M059J (cell line): ENCODE measurements at regions not wholly inside any gene's neighbourhood (a gene's known extent, or its start where the extent isn't known, plus 50 kb on each side); places are given as distances from the start of the nearest gene placed in this dataset.

ENCODE experiments used
- DNase-seq: peaks from one replicate; pipeline ENCODE4 v3.0.0-alpha.2; 2012; ENCODE audit warnings: low read depth

DNA sequence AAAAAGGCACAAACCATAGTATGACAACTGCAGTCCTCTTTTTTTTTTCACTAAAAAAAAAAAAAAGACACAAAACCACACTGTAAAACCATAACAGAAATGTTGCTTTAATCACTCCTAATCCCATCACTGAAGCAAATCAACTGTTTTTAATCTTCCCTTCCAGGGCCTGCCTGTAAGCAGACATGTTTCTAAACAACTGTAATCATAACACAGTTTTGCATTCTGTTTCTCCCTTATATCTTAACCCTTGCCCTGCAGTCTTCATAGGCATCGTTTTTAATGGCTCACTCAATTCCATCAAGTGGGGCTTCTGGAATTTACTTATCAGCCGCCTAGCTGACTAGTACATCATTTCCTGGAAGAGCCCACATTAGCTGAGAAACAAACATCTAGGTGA is 111.0 kb upstream of the SLC25A48 start:
- no peak for DNase-seq

DNA sequence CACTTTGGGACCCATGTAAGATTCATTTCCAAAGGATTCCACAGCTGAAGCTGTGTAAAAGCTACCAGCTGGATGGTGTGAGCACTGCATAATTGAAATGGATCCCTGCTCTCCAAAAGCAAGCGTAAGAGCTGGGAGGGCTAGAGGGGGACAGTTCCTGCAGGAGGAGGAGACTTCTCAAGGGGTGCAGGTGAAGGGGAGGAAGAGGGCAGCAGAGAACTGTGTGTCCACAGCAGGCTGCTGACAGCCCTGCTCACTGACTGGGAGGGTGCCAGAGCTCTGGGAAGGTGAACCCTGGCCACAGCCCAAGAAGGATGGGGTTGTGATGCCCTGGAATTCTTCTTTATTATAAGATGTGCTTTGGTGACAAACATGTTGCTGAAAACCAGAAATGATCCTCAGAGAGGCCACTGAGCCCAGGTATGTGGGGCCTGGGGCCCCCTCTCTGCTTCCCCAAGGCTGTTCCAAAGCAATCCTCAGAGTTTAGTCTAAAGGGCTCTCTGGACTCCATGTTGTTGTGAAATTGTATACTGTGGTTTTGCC is 112.8 kb upstream of the SLC25A48 start:
- DNase-seq: no peak

DNA sequence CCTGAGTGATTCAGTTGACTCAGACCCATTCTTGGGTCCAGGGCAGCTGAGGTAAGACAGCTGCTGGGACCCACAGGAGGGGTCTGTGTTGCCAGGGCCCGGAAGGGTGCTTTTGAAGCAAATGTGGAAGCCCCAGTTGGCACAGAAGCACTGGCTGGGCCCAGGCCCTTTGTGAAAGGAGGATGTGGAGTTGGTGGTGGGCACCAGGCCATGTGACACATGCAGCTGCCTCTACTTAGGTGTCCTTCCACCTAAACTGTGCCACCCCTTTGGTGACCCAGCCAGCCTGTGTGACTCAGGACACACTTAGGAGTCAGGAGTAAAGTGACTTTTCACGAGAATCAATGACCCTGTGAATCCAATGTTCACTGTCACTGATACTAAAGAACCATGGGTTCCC is 114.3 kb upstream of the SLC25A48 start:
- no peak for DNase-seq

DNA sequence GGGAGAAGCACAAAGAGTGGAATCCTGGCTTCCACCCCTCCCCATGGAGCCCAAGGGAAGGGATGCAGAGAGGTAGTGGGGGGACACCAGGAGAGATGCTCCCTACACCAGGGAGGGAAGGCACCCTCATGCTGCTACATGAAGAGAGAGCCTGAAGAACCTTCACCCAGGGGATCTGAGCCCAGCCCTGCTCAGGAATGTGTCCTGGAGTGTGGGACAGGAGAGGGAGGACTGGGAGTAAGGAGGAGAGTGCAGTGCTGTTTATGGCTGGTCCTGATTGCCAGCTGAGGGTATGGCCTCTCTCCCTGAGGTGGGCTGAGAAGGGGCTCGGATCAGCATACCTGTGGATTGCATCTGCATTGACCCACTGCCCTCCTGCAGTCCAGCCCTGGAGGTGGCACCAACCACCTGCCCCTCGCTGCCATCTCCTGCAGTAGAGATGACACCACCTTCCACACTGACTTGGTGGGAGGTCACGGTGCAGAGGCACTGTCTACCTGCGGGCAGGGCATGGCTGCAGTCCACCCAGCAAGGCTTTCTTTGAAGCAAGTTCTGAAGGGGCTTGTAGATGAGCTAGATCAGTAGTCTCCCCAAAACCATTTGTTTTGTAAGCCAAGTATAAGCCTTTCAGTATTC is 114.9 kb upstream of the SLC25A48 start:
- no peak for DNase-seq

DNA sequence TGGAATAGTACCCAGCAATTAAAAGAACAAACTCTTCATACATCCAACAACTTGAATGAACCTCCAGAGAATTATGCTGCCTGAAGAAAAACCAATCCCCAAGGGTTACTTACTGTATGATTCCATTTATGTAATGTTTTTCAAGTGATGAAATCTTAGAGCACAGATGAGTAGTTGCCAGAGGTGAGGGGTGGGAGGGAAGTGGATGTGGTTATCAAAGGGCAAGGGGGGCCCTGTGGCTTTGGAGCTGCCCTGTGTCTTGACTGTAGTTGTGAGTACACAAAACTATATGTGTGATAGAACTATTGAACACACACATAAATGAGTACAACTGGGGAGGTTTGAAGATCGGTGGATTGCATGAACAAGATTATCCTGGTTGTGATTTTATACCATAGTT is 115.8 kb upstream of the SLC25A48 start:
- no peak for DNase-seq

DNA sequence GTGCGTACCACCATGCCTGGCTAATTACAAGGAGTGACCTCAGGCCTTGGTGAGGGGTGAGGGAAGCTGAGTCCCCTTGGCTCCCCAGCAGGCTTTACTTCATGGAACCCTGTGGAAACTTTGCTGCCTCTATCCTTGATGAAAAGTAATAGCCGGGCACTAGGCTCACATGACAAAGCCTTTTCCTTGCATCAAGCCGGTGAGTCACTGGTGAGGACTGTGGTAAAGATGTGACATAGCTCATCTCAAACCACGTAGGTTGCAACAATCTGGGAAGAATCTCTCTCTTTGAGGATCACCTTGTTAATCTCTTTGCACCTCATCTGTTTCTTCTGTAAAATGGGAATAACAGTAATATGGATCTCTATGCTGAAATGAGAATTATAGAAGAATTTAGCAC is 116.3 kb upstream of the SLC25A48 start:
- DNase-seq: peak; percentile 65

DNA sequence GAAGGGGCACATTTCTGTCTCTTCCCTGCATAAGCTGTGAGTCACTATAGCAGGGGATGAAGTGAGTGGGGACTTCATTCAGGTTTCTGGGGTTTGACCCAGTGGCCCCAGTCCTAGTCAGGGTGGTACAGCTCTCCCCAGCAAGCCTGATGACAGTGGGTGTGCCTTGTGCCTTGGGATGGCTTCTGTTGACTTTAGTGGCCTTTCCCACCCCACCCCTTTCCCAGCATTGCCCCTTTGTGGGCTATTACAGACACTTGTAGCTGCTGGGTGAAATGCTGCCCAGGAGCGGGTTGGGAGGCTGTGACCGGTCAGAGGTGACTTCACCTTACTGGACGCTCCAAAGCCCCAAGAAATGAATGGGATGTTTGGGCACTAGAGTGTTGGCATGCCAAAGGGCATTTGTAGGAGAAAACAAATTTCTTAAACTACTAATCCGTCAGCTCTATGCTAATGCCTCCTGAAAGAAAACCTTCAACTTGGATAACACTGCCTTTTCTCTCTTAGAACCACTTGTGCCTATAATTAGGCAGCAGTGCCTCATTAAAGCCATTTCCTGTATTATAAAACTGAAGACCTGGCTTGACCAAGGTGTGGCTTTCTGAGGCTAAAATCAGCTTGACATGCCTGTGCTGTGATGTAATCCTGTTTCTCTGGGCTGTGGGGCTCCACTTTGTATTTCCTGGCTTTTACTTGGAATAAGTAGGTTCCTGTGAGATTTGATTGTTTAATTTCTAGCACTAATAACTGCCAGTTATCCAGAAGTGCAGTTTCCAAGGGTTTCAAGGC is 119.0 kb upstream of the SLC25A48 start:
- DNase-seq: peak; percentile 36

DNA sequence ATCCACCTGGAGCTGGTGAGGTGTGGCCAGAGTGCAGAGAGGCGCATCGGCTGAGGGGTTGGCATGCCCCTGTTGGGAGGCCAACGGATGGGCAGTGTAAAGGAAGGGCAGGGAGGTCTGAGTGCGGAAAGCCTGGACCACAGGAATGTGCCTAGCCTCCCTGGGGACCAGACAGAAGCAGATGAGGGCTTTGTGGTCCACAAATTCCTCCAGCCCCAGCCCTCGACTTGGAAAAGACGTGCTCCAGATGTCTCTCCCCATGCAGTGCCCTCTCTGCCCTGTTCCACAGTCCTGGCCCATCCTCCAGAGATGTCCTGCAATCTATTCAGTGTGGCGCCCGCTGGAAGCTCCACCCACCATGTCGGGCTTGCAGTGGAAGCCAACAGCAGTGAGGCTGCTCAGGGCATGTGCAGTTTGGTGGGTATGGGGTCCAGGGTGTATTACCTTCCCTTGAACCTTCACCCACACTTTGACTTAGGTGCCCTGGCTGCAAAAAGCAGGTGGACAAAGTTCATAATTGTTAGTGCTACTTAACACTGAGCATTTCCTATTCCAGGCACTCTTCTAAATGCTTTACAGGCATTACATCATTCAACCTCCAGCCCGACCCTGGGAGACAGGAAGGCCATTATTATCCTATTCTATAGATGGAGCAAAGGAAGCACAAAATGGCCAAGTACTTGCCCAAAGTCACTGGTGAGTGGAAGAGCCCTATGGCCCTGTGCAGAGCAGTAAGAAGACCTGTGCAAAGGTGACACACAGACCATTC is 120.2 kb upstream of the SLC25A48 start:
- peak; percentile 46 for DNase-seq

DNA sequence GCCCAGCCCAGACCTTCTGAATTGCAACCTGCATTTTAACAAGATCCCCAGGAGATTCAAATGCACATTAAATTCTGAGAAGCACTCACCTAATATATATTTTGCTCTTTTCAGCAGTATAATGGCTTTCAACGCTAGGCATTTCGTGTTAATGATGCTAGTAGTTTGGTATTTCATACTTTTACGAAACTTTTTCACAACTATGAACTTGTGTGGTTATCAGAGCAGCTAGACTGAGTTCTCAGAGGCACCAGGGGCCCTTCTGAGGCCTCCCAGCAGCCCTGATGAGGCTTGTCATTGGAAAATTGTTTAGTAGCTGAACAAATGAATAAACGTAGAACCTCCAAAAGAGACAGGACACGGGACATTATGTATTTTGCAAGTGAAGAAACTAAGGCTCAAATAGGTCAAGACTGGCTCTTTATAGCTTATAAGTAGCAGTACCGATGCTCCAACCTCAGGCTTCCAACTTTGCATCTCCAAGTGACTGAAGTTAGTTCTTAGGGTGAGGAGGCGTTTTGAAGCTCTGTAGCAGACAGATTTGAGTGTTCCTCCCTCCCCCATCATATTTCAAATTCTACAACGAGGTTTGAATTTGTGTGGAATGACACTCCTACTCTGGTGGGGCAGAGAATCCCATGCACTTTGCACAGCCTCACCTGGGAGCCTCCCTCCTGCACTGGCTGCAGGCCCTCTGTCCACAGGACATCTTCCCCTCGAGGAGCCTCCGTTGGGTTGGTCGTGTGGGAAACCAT is 121.1 kb upstream of the SLC25A48 start:
- DNase-seq: no peak

DNA sequence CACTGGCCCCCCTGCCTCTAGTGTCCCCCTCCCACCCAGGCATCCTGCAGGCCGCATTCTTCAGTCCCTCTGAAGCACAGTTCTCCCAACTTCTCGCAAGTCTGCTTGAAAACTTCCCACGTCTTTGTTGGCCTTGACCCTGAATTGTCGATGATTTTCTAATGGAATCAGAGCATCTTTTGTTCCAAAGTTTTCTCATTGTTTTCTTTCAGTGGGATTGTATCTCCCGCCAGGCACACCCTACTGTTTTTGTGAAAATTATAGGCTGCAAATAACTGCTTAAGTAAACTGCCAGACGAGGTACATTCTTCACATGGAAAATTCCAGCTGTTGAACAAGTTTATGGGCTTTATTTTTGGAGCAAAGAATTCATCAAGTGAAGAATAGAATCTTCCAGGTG is 122.6 kb upstream of the SLC25A48 start:
- DNase-seq: no peak

DNA sequence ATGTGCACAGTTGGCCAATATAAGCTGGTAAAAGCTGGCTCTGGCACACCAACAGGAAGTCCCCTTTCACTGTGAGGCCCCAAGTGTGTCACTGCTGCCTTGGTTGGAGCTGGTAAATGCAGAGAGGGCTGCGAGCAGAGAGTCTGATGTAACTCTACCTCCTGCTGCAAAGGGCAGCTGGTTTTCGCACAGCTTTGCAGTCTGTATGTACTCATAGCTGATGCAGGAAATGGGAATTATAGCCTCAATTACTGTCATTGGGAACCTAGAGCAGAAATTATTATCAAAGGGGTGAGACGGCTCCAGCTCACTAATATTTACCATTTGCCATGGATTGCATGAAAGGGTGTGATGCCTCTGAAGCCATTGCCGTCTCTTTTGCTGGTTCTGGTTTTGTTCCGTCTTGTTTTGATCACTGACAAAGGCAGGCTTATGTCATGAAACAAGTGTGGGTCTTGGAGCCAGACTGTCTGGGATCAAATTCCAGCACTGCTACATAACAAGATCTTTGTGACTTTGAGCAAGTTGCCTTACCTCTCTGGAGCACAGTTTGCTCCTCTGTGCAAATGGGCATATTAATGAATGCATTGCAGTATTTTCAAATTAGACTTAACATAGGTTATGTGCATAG is 124.3 kb upstream of the SLC25A48 start:
- DNase-seq: no peak

DNA sequence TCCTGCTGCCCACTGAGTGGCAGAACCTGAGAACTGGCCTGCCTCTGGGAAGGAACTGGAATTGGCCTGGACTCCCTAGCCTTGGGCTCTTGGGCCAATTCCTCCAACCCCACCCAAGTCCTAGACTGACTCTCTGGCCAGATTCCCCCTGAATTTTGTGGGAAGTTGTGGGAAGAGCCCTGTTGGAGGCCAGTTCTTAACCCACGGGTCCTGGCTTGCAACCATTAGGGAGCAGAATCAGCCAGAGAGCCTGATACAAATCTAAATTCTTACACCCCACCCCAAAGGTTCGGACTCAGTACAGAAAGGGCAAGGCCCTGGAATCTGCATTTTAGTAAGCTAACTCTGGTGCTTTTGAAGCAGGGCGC is 125.3 kb upstream of the SLC25A48 start:
- DNase-seq: no peak

DNA sequence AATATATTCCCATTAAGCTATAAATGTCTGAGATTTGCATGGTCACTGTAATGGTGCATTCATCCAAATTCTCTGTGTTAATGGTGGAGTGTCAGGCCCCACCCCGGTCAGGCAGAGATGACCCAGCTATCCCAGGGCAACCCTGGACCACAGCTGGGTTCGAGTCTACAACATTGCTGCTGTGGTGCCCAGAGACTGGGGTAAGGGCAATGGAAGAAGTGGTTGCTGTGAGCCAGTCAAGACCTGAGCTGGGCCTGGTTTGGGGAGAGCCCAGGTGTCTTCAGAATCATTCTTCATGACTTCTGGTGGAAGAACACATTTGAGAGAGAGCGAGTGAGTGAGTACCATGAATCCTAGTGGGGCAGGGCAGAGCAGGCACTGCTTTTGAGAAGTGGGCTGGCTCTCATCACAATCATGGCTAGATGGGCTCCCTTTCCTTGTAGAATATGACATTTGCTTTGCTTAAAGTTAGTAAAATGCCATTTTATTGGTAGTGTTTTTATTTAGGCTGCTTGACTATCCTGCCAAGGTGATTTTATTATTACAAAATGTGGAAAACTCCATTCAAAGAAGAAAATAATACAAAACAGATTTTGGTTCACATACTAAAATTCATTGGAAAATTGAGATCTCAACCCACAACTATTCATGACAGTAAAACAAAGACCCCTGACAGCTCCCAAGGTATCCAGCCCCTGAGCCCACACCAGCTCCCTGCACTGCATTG is 125.8 kb upstream of the SLC25A48 start:
- no peak for DNase-seq

DNA sequence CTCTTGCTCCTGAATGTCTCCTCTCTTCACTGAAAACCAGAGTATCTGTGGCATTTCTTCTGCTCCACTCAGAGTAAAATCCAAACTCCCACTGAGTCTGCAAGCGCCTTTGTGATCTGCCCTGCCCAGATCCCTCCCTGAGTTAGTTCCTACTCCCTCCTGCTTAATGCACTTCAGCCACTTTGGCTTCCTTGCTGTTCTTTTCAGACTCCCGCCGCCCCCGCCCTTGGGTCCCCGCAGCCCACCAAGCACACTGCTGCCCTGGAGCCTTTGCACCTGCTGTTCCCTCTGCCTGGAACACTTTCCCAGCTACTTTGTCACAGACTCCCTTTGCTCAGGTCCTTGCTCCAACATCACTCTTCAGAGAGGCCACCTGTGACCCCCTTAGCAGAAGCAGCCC is 127.2 kb upstream of the SLC25A48 start:
- DNase-seq: no peak

DNA sequence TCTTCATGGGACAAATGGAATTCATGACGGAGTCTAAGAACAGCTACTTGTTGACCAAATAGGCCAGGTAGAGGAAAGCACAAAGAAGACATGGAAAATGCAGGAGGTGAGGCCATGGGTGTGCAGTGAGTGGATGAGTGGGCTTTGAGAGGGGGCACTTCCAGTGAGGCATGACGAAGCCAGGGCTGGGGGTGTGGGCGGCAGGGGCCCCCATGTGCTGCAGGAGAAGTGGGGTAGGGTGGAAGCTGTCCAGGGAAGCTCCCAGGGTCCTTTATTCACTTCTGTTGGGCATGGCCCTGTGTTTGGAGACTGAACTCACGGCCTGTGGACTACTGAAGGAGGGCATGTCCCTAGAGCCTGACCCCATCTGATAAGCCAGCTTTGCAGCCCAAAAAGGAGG is 127.6 kb upstream of the SLC25A48 start:
- no peak for DNase-seq

DNA sequence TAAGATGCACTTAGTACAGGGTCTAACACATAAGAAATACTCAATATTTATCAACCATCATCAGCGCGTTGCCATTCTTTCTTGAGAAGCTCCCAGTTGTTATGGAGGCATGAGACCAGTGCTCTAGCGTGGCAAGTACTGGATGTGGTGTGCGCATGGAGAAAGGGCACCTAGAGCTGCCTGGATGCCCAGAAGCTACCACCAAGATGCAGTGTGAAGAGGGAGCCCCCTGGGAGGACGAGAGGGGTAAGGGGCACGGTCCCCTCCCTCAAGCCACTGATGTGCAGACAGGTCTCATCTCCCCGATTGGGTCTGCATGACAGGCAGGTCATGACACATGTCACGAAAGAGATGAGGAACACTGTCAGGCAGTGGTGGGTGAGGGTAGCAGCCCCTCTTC is 127.7 kb upstream of the CXCL14 start:
- no peak for DNase-seq

DNA sequence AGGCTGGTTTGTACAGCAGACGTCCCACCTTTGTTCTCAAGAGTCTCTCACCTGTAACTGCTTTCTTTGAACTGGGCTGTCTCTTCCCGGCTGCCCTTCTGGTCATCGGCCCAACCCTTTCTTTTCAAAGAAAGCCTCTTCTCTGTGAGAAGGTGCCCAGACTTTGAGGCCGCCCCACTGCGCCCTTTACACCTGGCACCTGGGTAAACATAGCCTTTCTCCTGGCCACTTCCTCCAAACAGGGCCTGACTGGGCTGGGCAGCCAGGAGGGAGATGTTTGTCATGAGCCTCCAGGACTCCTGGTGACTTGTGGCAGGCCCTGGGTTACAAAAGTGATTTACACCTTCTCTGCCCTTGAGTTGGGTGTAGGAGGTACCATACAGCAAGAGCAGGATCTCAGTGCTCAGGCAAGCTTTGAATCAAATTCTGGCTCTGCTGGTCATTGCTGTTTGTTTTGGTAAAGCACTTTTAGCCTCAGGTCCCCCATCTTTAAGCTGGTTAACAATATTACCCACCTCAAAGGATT is 127.2 kb upstream of the CXCL14 start:
- no peak for DNase-seq

DNA sequence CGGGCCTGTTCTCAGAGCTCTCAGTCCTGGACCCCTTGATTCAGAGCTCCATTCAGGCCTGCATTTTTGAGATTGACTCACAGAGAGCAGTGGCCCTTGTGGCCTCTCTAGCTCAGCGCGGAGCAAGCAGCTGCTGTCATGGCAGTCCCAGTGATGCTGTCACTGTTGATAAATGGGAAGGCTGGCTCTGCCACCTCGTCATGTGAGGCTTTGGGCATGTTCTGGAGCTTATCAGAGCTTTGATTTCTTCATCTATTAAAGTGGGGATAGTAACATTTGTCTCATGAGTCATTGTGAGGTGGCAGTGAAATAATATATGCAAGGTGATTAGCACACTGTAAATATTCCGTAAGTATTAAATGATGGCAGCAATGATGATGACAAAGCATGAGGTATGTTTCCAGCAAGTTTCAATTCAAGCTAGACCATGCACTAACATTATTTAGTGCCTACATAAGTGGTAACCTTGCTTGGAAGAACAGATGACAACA is 126.4 kb upstream of the CXCL14 start:
- DNase-seq: peak; percentile 67

DNA sequence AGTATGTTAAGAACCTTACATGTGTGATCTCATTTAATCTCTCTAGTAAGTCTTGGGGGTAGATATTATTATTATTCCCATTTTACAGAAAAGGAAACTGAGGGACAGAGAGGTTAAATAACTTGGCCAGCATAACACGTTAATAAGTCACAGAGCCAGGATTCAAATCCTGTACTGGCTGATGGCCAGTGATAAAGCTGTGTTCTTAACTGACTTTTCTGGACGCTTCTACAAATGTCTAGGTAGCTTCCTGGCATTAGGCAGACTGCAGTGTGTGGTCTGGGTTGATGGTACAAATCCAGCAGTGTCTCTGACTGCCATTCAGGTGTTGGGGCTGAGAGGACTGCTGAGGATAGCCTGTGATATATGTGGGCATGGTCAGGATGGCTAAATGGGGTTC is 125.8 kb upstream of the CXCL14 start:
- DNase-seq: no peak

DNA sequence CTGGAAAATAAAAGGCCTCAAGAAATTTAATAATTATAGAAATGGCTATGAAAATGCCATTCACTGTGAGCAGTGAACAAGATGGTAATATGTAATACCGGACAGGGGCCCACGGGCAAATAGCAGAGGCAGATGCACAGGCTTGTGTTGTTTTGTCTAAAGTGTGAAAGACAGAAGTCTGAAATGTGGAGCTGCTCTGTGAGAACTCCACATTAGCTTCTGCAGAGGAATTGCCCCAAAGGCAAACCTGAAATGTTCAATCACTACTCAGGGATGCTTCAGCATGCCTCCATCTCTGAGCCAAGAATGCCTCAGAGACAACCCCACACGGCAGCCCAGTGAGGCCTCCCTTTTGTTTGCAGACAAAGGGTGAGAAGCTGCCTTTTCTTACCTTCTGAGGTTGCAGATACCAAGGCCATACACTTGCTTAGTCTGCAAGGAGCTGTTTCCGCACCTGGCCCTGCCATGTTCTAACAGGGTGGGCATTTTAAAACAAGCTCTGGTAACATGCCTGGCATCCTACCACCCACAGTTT is 124.3 kb upstream of the CXCL14 start:
- no peak for DNase-seq
